ENCODE measurements at regions not wholly inside any gene's neighbourhood (a gene's known extent, or its start where the extent isn't known, plus 50 kb on each side); places are given as distances from the start of the nearest gene placed in this dataset.

GRCh38 chr1:4044967-4045366 is 144.9 kb upstream of the C1orf174 start:
- no peak for DNase-seq (ENCODE audit: low read depth)

GRCh38 chr1:4045397-4046010 is 145.4 kb upstream of the C1orf174 start:
- no peak for DNase-seq (ENCODE audit: low read depth)

- DNase-seq (ENCODE audit: low read depth), result no peak
Observed at GRCh38 chr1:4046836-4047461, 146.9 kb upstream of the C1orf174 start.

GRCh38 chr1:4047666-4048065 is 147.6 kb upstream of the C1orf174 start:
- no peak for DNase-seq (ENCODE audit: low read depth)

DNA sequence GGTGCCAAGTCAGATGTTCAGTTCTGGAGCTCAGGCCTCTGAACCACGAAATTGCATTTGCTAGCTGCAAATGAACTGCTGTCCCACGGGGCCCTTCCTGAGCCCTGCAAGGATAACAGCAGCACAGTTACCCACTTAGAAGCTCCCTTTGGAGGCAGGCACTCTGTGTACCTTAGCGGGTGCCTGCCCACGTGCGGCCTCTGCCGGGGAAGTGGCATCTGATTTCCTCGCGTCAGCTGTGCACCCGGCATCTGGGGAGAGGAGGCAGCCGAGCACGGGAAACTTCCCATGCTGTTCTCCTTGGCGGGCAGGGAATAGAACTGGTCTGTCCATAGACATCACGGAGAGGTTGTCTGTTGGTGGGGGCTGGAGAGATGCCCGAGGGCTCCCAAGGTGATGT is 148.0 kb upstream of the C1orf174 start:
- DNase-seq (ENCODE audit: low read depth), result no peak

GRCh38 chr1:4048921-4049320 is 148.8 kb upstream of the C1orf174 start:
- DNase-seq (ENCODE audit: low read depth), result no peak

DNA sequence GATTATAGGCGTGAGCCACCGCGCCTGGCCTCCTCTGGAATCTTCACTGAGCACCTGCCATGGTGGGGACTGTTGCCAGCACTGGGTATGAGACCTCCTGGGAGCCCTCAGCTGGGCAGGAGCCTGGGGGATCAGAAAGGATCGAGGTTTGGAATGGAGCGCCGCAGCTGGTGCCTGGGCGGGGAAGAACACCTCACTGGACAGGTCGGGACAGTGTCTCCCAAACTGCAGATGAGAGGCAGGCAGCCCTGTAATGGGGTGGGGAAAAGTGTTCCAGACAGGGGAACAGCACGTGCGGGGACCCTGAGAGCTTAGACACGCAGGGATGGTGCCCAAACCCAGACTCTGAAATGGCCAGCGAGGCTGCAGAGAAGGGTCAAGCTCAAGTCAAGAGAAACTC is 150.9 kb upstream of the C1orf174 start:
- DNase-seq (ENCODE audit: low read depth), result no peak

DNA sequence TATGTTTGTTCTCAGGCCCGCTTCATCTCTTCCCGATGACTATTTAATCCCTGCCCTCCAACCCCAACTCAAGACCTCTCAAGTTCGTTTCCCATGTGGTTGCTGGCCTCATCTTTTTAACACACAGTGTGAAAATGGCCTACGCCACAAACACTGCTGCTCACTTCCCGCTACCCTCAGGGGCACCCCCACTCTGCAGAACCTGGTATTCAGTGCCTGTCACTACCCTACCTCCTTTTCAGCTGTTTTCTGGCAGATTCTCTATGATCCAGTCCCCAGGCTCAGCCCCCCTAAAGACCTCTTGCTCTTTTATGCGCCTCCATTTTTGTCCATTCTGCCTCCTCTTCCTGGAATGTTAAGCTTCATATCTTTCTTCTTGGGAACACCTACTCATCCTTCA is 152.6 kb upstream of the C1orf174 start:
- DNase-seq (ENCODE audit: low read depth), result no peak

DNA sequence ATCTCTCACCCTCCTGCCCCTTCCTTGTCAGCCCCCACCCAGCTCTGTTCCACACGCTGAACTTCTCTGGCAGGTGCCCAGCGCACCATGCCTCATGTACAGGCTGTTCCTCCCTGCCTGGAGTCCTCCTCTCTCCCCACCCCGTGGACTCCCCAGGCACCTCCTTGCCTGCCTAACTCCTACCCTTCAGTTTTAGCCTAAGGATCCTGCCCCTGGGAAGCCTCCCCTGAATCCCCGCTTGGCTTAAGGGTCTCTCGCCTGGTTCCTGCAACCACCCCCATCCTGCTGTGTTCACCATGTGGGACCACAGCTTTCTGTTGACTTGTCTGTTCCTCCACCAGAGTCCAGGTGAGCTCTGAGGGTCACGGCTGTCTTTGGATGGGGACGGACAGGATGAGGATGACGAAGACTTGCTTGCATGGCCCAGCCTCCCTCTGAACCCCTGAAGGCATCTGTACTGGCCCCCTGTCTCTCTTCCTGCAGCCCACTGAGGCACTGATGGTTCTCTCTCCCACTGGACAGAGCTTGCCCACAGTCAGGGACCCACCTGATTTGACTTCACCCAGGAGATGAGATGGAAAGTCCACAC is 153.2 kb upstream of the C1orf174 start:
- DNase-seq (ENCODE audit: low read depth), result no peak

DNA sequence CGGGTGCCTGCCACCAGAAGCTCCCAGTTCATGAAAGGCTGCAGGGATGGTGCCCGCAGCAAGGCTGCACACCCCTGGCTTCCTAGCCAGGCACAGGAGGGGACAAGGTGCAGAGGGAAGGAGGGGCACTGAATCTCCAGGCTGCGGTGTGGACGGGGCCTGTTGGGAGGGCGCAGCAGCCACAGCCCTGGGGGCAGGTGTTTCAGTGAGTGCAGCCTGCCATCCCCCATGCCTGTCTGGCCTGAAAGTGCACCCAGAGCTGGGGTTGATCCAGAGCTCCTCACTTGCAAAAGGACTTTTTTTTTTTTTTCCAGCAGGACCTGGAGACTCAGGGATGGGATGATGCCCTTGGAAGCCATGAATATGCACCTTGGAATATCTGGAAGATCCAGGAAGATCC is 153.7 kb upstream of the C1orf174 start:
- no peak for DNase-seq (ENCODE audit: low read depth)

GRCh38 chr1:4055294-4055967 is 155.4 kb upstream of the C1orf174 start:
- no peak for DNase-seq (ENCODE audit: low read depth)

DNA sequence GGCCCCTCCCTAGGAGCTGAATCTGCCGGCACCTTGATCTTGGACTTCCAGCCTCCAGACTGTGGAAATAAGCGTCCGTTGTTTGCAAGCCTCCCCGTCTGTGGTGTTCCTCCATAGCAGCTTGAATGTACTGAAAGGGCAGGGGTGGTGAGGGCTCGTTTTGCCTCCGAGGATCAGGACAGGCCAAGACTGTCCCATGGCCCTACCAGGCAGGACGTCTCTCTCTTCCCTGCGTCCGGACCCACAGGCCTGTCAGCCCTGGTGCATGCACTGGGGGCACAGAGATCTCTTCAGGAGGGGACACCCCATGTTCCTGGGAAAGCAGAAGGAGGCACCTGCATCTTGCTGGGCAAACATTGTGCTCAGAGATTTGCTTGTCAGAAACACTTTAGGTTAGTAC is 156.3 kb upstream of the C1orf174 start:
- DNase-seq (ENCODE audit: low read depth), result no peak

DNA sequence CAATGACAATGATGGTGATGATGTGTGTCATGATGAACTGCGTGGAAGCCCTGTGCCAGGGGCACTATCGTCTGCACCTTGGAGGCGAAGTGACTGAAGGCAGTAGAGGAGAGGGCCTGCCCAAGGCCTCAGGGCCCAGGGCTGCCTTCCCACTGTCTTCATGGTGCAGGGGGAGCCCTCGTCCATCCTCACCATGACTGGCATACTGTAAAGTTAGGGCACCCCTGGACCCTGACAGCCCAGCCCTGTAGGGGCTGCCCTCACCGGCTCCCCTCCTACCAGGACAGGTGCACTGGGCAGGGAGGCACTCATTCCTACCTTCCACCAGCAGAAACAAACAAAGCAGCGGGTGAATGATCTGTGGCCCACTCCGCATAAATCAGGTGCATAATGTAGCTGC is 156.9 kb upstream of the C1orf174 start:
- DNase-seq (ENCODE audit: low read depth), result no peak

DNA sequence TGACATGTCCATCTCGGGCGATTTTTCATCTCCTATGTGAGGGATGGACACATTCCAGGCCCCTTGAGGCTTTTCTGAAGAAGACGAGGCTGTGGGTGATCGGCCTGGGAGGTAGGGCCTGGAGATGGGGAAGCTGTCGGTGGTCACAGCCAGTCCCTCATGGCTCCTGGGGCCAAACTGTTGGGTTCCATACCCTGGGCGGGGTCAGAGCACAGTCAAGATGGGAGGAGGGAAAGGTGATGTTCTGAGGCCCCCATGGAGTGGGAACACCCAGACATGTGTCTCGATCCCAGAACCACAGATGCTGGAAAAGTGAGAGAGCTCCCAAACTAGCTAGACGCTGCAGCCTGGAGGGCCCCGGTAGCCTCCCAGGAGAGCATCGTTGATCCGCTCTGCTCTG is 157.5 kb upstream of the C1orf174 start:
- DNase-seq (ENCODE audit: low read depth), result no peak

GRCh38 chr1:4058122-4058521 is 158.1 kb upstream of the C1orf174 start:
- DNase-seq (ENCODE audit: low read depth), result no peak

- DNase-seq (ENCODE audit: low read depth), result no peak
Observed at GRCh38 chr1:4058706-4059105, 158.6 kb upstream of the C1orf174 start.

GRCh38 chr1:4059270-4059669 is 159.2 kb upstream of the C1orf174 start:
- DNase-seq (ENCODE audit: low read depth), result no peak

- DNase-seq (ENCODE audit: low read depth), result no peak
Observed at GRCh38 chr1:4060850-4061249, 160.8 kb upstream of the C1orf174 start.

DNA sequence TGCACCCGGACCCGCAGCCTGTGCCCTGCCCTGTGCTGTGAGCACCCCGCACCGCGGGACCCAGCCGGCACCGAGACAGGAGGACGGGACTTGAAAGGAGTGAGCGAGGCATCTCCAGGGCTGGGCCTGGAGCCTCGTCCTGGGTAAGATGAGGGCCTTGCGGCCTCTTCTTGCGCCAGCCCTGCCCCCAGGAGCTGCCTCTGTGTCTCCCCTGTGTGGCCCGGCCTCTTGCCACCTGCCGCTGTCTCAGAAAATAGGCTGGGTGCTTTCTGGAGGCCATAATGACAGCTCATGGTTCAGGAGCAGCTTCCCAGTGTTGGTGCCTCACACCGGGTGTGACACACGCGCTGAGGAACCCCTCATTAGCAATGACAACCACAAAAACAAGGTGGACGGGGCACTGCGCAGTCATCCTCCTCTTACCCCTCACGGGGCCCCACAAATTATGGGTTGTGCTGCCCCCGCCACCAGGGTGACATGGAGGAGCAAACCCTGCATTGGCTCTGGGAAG is 161.5 kb upstream of the C1orf174 start:
- DNase-seq (ENCODE audit: low read depth), result no peak

DNA sequence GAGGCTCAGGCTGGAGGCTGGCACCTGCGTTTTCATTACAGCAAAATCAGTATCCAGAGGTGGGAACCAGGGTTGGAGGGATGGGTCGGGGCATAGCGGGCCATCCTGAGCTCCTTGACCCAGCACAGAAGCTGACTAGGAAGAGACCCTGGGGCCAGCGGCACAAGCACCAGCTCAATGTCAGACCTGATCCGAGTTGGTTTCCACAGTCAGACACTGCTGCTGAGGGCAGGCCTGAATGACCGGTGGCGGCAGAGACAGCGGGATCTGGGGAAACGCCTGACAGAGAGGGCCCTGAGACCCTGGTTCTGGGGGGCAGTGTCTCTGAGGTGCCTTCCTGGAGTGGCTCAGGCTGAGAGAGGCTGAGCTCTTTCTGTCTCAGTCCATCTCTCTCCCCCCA is 162.0 kb upstream of the C1orf174 start:
- no peak for DNase-seq (ENCODE audit: low read depth)

DNA sequence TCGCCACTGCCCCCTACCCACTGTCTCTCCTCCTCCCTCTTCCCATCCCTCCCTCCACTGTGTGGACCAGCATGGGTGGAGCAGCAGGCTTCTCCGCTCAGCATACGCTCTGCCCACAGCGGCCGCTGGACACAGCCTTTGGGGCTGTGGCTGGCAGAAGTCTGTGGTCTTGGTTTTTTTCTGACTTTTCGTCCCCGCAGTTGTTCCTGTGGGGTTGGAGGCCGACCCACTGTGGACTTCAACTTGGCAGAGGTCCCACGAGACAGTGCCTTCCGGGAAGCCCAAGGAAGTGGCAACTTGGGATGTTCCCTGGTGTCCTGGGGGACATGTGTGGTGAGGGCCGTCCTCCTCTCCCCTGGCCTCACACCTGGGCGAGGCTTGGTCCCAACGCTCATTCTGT is 162.5 kb upstream of the C1orf174 start:
- no peak for DNase-seq (ENCODE audit: low read depth)

DNA sequence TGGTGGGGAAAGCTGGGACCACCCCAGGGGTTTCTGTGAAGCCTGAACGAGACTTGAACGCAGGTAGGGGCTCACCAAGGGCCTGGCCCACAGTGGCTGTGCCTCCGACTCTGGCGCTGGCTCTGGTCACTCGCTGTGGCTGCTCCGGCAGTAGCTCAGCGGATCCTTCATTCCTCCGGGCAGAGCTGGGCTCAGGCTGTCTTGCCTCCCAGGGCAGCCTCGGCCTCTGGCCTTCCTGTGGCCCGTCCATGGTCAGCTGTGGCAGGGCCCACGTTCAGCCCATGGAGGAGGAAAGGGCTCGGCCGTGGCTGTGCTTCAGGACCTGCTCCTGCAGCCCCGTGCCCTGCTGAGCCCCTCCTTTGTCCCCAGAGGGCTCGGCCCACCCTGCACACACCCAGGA is 162.9 kb upstream of the C1orf174 start:
- no peak for DNase-seq (ENCODE audit: low read depth)

Data from myocyte (in vitro differentiated cells).